ENCODE measurements at regions not wholly inside any gene's neighbourhood (a gene's known extent, or its start where the extent isn't known, plus 50 kb on each side); places are given as distances from the start of the nearest gene placed in this dataset.

DNA sequence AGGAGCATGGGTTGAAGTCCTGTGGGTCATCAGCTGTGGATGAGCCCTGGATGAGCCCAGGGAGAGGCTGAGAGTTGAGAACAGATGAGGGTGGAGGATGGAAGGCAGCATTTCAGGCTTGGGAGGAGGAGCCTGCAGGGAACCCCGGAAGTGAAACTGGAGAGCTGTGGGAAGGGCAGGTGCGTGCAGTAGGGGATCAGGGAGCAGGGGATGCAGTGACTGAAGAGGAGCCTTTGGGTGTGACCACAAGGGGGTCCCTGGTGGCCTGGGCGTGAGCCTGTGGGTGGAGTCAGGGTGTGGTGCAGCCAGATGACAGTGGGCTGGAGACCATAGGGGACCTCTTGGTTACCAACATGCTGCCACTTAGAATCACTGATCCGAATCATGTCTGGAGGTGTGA is 115.5 kb downstream of the PAPOLA start:
- no peak for DNase-seq

- no peak for DNase-seq
Observed at GRCh38 chr14:96622926-96623325, 120.7 kb downstream of the PAPOLA start.

- DNase-seq: no peak
Observed at GRCh38 chr14:96623676-96624484, 121.7 kb downstream of the PAPOLA start.

DNA sequence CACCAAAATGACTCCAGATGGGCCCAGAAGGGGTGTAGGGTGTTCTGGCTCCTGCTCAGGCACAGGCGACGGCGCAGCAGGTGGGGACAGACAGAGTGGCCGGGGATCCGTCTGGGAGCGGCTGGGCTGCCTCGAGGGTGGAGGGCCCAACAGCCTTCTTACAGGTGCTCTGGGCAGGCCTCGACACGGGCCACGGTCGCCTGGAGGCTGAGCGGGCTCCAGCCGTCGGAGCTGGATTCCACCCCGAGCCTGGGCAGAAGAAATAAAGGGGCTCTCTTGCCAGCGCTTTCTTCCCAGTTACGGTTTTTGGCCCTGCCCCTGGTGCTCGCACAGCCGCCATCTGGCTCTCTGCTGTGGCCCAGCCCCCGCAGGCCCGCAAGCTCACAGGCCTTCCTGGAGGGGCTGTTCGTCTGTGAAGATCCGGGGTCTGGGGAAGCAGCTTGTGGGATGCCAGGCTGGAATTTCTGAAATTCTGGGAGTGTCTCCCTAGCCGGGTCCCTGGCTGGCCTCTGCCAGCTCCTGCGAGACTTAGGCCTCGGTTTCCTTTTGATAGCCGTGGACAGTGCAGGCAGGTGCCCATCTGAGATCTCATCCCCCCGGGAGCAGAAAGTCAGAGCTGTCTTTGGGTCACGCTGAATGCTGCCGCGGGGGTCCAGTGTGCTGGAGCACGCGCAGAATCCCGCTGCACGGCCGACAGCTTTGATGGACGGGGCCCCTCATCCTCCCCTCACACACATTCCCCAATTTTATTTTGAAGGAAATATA is 122.7 kb downstream of the PAPOLA start:
- DNase-seq: no peak

DNA sequence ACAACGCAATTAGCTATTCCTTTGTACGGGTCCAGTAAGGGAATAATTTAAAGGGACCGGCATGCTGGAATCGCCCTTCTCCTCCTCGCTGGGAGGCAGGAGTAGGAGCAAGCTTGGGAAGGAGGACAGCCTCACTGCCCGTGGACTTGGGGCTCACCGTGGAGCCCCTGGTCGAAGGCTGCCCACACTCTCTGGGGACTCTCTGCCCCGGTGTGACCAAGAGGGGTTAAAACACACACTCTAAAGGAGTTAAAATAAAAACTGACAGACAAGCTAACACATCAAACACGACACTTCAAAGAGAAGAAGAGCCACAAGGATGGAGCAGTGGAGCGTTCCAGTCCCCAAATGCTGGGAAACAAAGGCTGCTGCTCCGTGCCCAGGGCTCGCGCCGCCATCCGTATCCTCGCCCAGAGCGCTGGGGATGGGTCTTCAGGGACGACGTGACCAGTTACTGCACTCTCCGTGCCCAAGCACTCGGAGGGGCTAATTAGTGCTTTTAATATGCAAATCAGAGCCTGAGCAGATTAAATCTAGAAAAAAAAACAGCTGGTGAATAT is 123.3 kb downstream of the PAPOLA start:
- DNase-seq: no peak

GRCh38 chr14:96626121-96626768 is 124.1 kb downstream of the PAPOLA start:
- DNase-seq: no peak

- DNase-seq: no peak
Observed at GRCh38 chr14:96626916-96627315, 124.7 kb downstream of the PAPOLA start.

GRCh38 chr14:96627386-96627785 is 125.2 kb downstream of the PAPOLA start:
- DNase-seq: no peak

- DNase-seq: no peak
Observed at GRCh38 chr14:96627811-96628775, 125.9 kb downstream of the PAPOLA start.

GRCh38 chr14:96629082-96629481 is 126.9 kb downstream of the PAPOLA start:
- DNase-seq: no peak

- DNase-seq: no peak
Observed at GRCh38 chr14:96629558-96630222, 127.5 kb downstream of the PAPOLA start.

DNA sequence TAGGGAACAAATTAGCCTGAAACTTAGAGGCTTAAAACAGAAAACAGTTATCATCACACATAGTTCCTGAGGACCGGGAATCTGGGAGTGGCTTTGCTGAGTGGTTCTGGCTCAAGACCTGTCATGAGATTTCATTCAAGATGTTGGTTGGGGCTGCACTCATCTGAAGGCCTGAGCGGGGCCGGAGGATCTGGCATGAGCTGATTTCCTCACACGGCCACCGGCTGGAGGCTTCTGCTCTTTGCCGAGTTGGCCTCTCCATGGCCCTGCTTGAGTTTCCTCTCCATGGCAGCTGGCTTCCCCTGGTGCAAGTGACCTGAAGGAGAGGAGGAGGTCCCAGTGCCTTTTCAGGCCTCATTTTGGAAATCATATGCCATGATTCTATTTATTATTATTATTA is 128.1 kb downstream of the PAPOLA start:
- DNase-seq: no peak

GRCh38 chr14:96631030-96631429 is 128.8 kb downstream of the PAPOLA start:
- no peak for DNase-seq

DNA sequence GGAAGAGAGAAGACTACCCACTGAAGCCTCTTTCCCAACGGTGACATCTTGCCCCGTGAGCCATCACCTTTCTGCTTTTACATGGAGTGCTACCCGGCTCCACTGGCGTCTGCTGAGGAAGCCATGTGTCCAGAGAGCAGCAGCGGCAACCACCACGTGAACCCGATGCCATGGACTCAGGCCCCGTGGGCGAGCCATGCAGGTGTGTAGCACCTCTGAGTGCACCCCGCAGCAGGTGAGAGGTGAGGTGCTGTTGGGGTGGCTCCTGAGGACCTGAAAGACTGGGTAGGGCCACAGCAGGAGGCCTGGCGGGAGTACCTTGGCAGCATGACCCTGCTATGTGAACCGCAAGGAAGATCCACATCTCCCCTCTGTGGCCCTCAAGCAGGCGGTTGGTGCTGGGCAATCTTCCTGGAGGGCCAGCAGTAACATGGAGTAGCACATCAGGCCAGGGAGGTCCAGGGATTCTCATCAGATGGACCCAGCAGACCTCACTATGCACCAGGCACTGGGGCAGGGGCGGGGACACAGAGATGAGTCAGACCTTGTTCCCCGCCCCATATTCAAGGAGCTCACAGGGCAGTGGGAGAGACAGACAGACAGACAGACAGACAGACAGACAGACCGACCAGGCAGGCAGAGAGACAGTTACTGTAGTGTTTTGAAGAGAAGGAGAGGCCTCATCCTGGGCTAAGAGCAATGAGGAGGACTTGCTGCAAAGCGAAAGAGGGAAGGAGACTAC is 129.6 kb downstream of the PAPOLA start:
- no peak for DNase-seq

DNA sequence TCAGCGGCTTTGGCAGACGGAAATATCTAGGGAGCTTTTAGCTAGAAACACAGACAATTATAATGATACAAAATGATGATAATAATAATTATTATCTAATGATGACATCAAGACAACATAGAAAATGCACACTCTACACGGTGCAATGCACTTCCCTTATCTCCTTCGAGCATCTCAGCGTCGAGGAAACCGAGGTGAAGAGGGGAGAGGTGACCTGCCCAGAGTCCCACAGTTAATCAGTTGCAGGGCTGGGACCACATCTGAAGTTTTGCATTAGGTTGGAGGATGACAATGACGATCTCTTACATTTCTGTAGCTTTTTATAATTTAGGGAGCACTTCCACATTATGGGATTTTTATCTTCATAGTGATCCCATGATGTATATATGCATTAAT is 130.2 kb downstream of the PAPOLA start:
- DNase-seq: no peak

GRCh38 chr14:96633096-96633495 is 130.9 kb downstream of the PAPOLA start:
- DNase-seq: no peak

DNA sequence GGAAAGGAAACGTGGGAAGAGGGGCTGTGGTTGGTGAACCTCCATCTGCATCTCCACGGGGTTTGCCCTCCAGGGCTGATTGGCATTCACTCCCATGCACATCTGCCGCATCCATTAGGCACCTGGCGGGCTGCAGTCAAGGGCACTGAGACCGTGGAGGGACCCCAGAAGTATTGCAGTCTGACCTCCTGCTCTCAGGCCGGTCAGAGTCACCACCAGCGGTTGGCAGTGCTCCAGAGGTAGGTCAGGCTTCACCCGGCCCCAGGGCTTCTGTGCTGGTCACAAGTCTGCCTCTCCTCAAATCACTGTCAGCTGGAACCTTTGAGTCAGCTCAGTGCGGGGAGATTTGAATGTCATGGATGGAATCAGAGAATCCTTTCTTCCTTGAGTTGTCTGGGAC is 132.3 kb downstream of the PAPOLA start:
- DNase-seq: no peak

GRCh38 chr14:96634896-96635295 is 132.7 kb downstream of the PAPOLA start:
- DNase-seq: no peak

- DNase-seq: no peak
Observed at GRCh38 chr14:96635850-96636249, 133.7 kb downstream of the PAPOLA start.

DNA sequence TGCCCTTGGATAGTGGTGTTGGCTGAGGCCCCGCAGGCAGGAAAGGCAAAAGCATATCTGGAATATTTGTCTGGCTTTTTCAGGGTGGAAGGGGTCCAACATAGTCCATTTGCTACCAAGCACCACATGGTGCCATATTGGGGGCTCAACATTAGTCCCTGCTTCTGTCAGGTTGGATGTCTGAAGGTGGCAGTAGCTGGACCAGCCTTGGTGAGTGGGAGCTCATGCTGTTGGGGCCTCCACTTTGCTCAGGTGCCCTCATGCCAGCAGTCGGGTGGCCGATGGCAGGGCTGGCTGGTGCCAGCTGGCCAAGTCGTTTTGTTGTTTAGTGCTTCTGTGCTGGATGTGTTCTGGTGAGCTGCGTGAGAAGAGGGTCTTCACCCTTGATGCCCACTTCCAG is 135.3 kb downstream of the PAPOLA start:
- DNase-seq: no peak

Data from NCI-H510A treated with DMSO at 0.1 percent for 48 hours (cell line).